HG03066 (cell line): ENCODE measurements at regions not wholly inside any gene's neighbourhood (a gene's known extent, or its start where the extent isn't known, plus 50 kb on each side); places are given as distances from the start of the nearest gene placed in this dataset.

ENCODE experiments used
- ATAC-seq: cut with Tn5 transposase; IDR thresholded peaks from one replicate; pipeline ENCODE4 v1.9.1; 2021; ENCODE audit warnings: low read depth; ENCODE audit not compliant: unreplicated experiment

GRCh38 chr1:208570362-208570761, 326.2 kb upstream of the PLXNA2 start:
- no peak for ATAC-seq

- ATAC-seq, result no peak
Observed at GRCh38 chr1:208576425-208576824, 332.2 kb upstream of the PLXNA2 start.

GRCh38 chr1:208577381-208577905, 333.3 kb upstream of the PLXNA2 start:
- ATAC-seq, result no peak

GRCh38 chr1:208581209-208581608, 337.0 kb upstream of the PLXNA2 start:
- no peak for ATAC-seq

GRCh38 chr1:208581667-208582066, 337.5 kb upstream of the PLXNA2 start:
- no peak for ATAC-seq

- ATAC-seq, result no peak
Observed at GRCh38 chr1:208584167-208584755, 340.1 kb upstream of the PLXNA2 start.

GRCh38 chr1:208587110-208587509, 342.9 kb upstream of the PLXNA2 start:
- ATAC-seq, result peak; percentile 91

GRCh38 chr1:208593306-208594006, 349.3 kb upstream of the PLXNA2 start:
- ATAC-seq, result no peak

- no peak for ATAC-seq
Observed at GRCh38 chr1:208595236-208595635, 351.1 kb upstream of the PLXNA2 start.

- ATAC-seq, result no peak
Observed at GRCh38 chr1:208595745-208596144, 351.6 kb upstream of the PLXNA2 start.

GRCh38 chr1:208597571-208597970, 353.4 kb upstream of the PLXNA2 start:
- ATAC-seq, result no peak

GRCh38 chr1:208598021-208598420, 353.8 kb upstream of the PLXNA2 start:
- no peak for ATAC-seq

GRCh38 chr1:208599063-208599462, 354.9 kb upstream of the PLXNA2 start:
- ATAC-seq, result no peak

GRCh38 chr1:208600456-208601190, 356.4 kb upstream of the PLXNA2 start:
- ATAC-seq, result no peak

GRCh38 chr1:208601561-208601960, 357.4 kb upstream of the PLXNA2 start:
- no peak for ATAC-seq

- no peak for ATAC-seq
Observed at GRCh38 chr1:208603721-208604120, 359.5 kb upstream of the PLXNA2 start.

GRCh38 chr1:208604295-208604694, 360.1 kb upstream of the PLXNA2 start:
- peak; percentile 90 for ATAC-seq

GRCh38 chr1:208606959-208607358, 362.8 kb upstream of the PLXNA2 start:
- no peak for ATAC-seq

- no peak for ATAC-seq
Observed at GRCh38 chr1:208607616-208608015, 363.4 kb upstream of the PLXNA2 start.

- no peak for ATAC-seq
Observed at GRCh38 chr1:208614610-208615009, 370.4 kb upstream of the PLXNA2 start.

- no peak for ATAC-seq
Observed at GRCh38 chr1:208615371-208615770, 371.2 kb upstream of the PLXNA2 start.
